ENCODE measurements at regions not wholly inside any gene's neighbourhood (a gene's known extent, or its start where the extent isn't known, plus 50 kb on each side); places are given as distances from the start of the nearest gene placed in this dataset.

- DNase-seq = no peak
Measured at GRCh38 chr18:57866355-57866754, 63.2 kb upstream of the ATP8B1 start.

- no peak for DNase-seq
Measured at GRCh38 chr18:57864615-57865121, 61.6 kb upstream of the ATP8B1 start.

DNA sequence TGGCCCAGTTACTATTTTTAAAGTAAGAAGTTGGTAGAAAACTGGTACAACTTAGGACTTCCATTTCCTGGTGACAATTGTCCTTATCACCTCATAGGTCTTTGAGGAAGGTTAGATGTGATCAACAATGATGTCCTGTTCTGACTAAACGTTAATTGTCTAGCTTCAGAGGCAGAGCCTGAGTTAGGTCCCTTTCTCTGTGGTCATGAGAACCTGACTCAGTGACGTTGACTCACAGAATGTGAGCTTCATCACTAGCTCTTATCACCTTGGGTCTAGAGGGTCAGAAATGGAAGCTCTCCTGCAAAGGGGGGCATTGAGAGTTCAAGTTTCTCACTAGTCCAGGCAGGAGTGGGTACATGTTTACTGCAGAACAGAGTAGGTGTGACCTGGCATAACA lies 60.6 kb upstream of the ATP8B1 start:
- no peak for DNase-seq

- DNase-seq = peak; percentile 44 to 46
Measured at GRCh38 chr18:57859314-57859713, 56.2 kb upstream of the ATP8B1 start.

DNA sequence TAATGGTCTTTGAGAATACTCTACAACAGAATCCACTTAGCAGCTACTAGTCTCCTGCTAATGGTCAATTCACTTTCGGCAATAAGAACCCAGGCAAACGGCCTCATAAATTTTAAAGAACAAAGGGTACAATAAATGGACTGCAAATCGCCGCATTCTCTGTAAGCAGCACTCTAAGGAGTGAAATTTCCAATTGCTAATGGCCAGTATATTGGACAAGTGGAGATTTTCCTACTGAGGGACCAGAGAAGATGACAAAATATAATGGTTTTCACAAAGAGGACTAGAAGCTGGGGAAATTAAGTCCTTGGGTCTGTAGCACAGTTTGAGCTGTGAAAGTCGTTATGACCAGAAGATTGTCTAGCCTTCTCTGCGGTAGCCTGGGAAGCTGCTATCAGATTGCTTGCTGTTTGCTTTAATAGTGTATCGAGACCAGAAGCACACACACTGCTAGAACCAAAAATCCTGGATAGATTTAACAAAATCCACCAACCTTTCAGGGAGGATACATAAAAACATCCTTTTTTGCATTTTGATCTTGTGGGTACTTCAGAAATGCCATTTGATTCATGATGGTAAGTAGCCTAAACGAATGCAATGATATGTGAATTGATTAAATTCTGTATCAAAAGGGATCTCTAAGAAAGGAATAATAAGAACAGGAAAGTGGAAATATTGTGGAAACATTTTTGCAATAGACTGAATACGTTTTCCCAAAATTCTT lies 53.6 kb upstream of the ATP8B1 start:
- no peak for DNase-seq

DNA sequence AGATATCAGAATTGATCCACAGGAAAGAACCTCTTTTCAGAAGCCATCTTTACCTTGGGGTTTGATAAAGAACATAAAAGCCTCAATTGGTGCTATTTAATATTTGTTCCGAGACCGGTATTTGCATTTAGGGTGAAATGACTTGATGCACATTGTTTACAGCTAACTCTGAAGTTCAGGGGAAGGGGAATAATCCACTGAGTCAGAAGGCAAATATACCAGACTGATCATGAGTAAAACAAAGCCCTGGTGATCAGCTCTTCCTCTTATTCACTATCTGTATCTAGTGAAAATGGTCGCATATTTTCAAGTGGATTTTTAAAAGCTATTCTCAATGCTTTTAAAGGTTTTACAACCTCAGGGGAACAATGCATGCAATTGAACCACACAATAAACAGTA lies 53.0 kb upstream of the ATP8B1 start:
- DNase-seq = no peak

DNA sequence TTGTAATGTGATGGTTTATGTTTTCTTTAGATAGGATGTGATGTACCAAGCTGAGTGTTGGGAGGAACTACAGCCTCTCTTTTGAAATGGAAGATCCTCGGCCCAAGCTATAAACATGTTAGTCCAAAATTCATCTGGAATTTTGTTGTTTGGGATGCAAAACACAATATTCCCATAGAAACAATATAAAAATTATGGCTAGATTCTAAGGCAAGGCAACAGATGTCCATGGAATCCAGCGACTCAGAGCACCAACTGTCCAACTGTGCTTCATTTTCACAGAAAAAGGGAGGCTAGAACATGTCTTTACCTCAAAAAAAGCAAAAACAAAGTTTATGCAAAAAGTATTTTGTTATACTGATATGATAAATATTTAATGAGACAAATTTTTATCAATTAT lies 52.4 kb upstream of the ATP8B1 start:
- no peak for DNase-seq

DNA sequence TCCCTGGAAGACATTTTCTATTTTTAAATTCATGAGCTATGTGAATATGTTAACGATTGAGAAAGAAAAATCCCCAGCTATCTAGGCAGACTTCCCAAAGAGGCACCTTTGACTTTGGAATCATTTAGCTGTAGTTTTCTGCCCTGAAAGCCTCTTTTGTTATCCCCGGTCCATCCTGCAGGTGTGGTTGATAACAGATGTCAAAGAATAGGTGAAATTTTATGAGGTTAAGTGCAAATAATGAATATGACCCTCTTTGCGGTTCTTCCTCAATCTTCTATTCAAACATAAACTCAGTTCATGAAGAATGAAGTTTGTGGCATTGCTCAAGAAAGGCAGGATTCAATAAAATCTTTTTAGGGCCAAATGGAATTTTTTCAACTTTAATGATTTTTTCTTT lies 51.6 kb upstream of the ATP8B1 start:
- DNase-seq = no peak

DNA sequence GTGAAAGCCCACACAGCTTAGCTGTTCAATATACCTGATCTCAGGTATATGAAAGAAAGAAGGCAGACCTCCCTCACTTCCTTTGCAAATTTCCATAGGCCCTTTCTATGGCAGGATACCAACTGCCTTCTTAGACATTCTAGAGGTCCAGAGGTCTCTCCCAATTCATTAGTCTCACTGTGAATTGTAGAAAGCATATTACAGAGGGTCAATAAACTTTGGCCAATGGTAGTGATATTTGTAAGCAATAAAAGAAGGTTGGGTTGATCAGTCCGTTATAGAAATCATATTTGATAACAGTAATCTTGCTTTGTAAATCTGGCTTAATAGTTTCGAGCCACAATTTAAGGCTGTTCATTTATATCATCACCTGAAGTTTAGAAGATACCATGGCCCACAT lies 50.7 kb upstream of the ATP8B1 start:
- DNase-seq = no peak

- DNase-seq = no peak
Measured at GRCh38 chr18:57853133-57853532, 50.0 kb upstream of the ATP8B1 start.
